ENCODE measurements at regions not wholly inside any gene's neighbourhood (a gene's known extent, or its start where the extent isn't known, plus 50 kb on each side); places are given as distances from the start of the nearest gene placed in this dataset.

GRCh38 chr6:105884011-105884410, 202.1 kb upstream of the PRDM1 start:
- no peak overlapping the region for H3K27ac ChIP-seq (ENCODE audit: low read depth in 2 of 2, low read length in 1 of 2)
- H3K9me3 ChIP-seq: no peaks in the 10 kb centered on the region
- 0 out of 4 replicates have a peak, but pooled peaks cover 0 to 13% of the 10 kb centered on the region in 2 experiments for H3K4me1 ChIP-seq (ENCODE audit: control insufficient read depth in 1 of 2, insufficient read depth in 2 of 2, low read depth in 1 of 2, low read length in 1 of 2)
- H3K9ac ChIP-seq: no peak overlapping the region
- no peaks in the 10 kb centered on the region for H4K20me1 ChIP-seq (ENCODE audit: insufficient read depth)
- WGBS (ENCODE audit: low lambda C conversion rate): 64% methylated on average over 4 of the region's 4 CpGs
- H3K36me3 ChIP-seq (replicated peaks in 1 of 2; ENCODE audit: control insufficient read depth in 1 of 2, insufficient read depth in 2 of 2, low read length in 1 of 2): no peaks in the 10 kb centered on the region
- ChIA-PET POLR2A (no interaction called here), CTCF (no interaction called here)
- H3K27me3 ChIP-seq (ENCODE audit: insufficient read depth): no peaks in the 10 kb centered on the region
- no peaks in the 10 kb centered on the region for H3F3A ChIP-seq (replicated peaks; ENCODE audit: insufficient read depth)
- H3K79me2 ChIP-seq (ENCODE audit: insufficient read depth): no peaks in the 10 kb centered on the region
- no peak for TF ChIP-seq GABPA (IDR thresholded peaks at IDR 0.05; ENCODE audit: low read depth)
- TF ChIP-seq, protein P1, sequence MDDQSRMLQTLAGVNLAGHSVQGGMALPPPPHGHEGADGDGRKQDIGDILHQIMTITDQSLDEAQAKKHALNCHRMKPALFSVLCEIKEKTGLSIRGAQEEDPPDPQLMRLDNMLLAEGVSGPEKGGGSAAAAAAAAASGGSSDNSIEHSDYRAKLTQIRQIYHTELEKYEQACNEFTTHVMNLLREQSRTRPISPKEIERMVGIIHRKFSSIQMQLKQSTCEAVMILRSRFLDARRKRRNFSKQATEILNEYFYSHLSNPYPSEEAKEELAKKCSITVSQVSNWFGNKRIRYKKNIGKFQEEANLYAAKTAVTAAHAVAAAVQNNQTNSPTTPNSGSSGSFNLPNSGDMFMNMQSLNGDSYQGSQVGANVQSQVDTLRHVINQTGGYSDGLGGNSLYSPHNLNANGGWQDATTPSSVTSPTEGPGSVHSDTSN (IDR thresholded peaks at IDR 0.05): no peak
- no peak for TF ChIP-seq JUND (IDR thresholded peaks at IDR 0.05)
- TF ChIP-seq GATA2 (CRISPR knock-in tag; IDR thresholded peaks at IDR 0.05): no peak
- no peak overlapping the region for H3K4me3 ChIP-seq (ENCODE audit: low read depth in 2 of 2, low read length in 1 of 2)
- no peak overlapping the region for H2AFZ ChIP-seq (ENCODE audit: low read depth)
- DNase-seq: no peak
- H3K9me2 ChIP-seq: no peaks in the 10 kb centered on the region
- H3K4me2 ChIP-seq: no peak overlapping the region

- Histone ChIP-seq H3K4me2 (peak overlapping the region; percentile 21; the same call in 1 of the 2 replicates), H3F3A (replicated peaks; ENCODE audit: insufficient read depth) (no peaks in the 10 kb centered on the region), H2AFZ (ENCODE audit: low read depth) (no peak overlapping the region; the same call in 1 of the 2 replicates), H3K4me3 (ENCODE audit: low read depth in 2 of 2, low read length in 1 of 2) (no peak overlapping the region; a peak in 1 of 4 replicates), H3K9me2 (no peaks in the 10 kb centered on the region), H3K36me3 (replicated peaks in 1 of 2; ENCODE audit: control insufficient read depth in 1 of 2, insufficient read depth in 2 of 2, low read length in 1 of 2) (no peaks in the 10 kb centered on the region), H3K4me1 (ENCODE audit: control insufficient read depth in 1 of 2, insufficient read depth in 2 of 2, low read depth in 1 of 2, low read length in 1 of 2) (0 out of 4 replicates have a peak, but pooled peaks cover 0 to 13% of the 10 kb centered on the region in 2 experiments), H4K20me1 (ENCODE audit: insufficient read depth) (no peaks in the 10 kb centered on the region), H3K27me3 (ENCODE audit: insufficient read depth) (no peaks in the 10 kb centered on the region), H3K9me3 (no peaks in the 10 kb centered on the region), H3K9ac (no peak overlapping the region; the same call in 1 of the 2 replicates), H3K79me2 (ENCODE audit: insufficient read depth) (no peaks in the 10 kb centered on the region), H3K27ac (ENCODE audit: low read depth in 2 of 2, low read length in 1 of 2) (peak overlapping the region in 1 of 2 experiments; percentile 59; a peak in 1 of 4 replicates)
- CTCF ChIA-PET: interaction anchor here (0.8 kb wide), 1 partner anchor 33 kb away, joined by 3 read pairs; no protein-coding TSS in a partner anchor
- TF ChIP-seq, protein P2, sequence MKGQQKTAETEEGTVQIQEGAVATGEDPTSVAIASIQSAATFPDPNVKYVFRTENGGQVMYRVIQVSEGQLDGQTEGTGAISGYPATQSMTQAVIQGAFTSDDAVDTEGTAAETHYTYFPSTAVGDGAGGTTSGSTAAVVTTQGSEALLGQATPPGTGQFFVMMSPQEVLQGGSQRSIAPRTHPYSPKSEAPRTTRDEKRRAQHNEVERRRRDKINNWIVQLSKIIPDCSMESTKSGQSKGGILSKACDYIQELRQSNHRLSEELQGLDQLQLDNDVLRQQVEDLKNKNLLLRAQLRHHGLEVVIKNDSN (IDR thresholded peaks at IDR 0.05; ENCODE audit: borderline replicate concordance, low read depth): no peak
- TF ChIP-seq JUND (IDR thresholded peaks at IDR 0.05) (peak; percentile 47), IRF3 (IDR thresholded peaks at IDR 0.05; ENCODE audit: low read depth, low read length) (no peak), NFIC (IDR thresholded peaks at IDR 0.05; ENCODE audit: borderline replicate concordance) (no peak; the same call in 1 of the 2 replicates), ELF1 (IDR thresholded peaks at IDR 0.05) (no peak), SIN3A (IDR thresholded peaks at IDR 0.05; ENCODE audit: borderline replicate concordance, low read depth, low read length) (no peak), TCF12 (IDR thresholded peaks at IDR 0.05) (peak; percentile 50), FOXM1 (IDR thresholded peaks at IDR 0.05; ENCODE audit: low read depth) (no peak), POLR2AphosphoS5 (IDR thresholded peaks at IDR 0.05; ENCODE audit: low read depth, low read length) (no peak), TEAD4 (IDR thresholded peaks at IDR 0.05; ENCODE audit: borderline replicate concordance, insufficient read depth) (0 out of 2 replicates have a peak, but pooled peaks have one; percentile 33), FOSL2 (IDR thresholded peaks at IDR 0.05; ENCODE audit: borderline replicate concordance, low read depth) (peak; percentile 26; the same call in 1 of the 2 replicates), TAF1 (IDR thresholded peaks at IDR 0.05; ENCODE audit: borderline replicate concordance, low read depth, low read length) (no peak), EP300 (IDR thresholded peaks at IDR 0.05; ENCODE audit: borderline replicate concordance in 1 of 2, low read depth in 1 of 2, low read length in 1 of 2) (0 out of 4 replicates have a peak, but pooled peaks of 1 of the 2 experiments have one; percentile 55)
- TF ChIP-seq, protein P1 (IDR thresholded peaks at IDR 0.05): peak; percentile 25
- 12% methylated on average over 2 of the region's 2 CpGs for WGBS (ENCODE audit: low lambda C conversion rate)
- no peak for DNase-seq
- POLR2A ChIA-PET: no interaction called here
Measured at GRCh38 chr6:105882828-105883227, 203.3 kb upstream of the PRDM1 start.
